Mesenchymal stem cell (in vitro differentiated cells and primary cell): ENCODE measurements at regions not wholly inside any gene's neighbourhood (a gene's known extent, or its start where the extent isn't known, plus 50 kb on each side); places are given as distances from the start of the nearest gene placed in this dataset. TPM values are rescaled to one million over a fixed set of nuclear protein-coding genes. Genes with fewer than 3 reads are reported as not detected.

ENCODE experiments used
- DNase-seq: peaks from one replicate; pipeline ENCODE4 v3.0.0-alpha.2; 2013
- H2AFZ ChIP-seq: one replicate; pipeline ENCODE4 v1.6.1; 2013; ENCODE audit warnings: low read depth, mild to moderate bottlenecking, control low read depth, inconsistent platforms, low read length, moderate library complexity
- H2AK5ac ChIP-seq: 2 replicates; pipeline ENCODE4 v1.6.1; 2013; ENCODE audit warnings: low read length, moderate library complexity, mild to moderate bottlenecking, inconsistent platforms; ENCODE audit not compliant: severe bottlenecking
- H2BK120ac ChIP-seq: one replicate; pipeline ENCODE4 v1.6.1; 2013; ENCODE audit warnings: low read depth, mild to moderate bottlenecking, inconsistent platforms, low read length, moderate library complexity
- H2BK12ac ChIP-seq, 2 experiments: one replicate each; pipeline ENCODE4 v1.6.1; 2013; ENCODE audit warnings: inconsistent platforms in 2 of 2, low read length in 2 of 2, mild to moderate bottlenecking in 2 of 2, moderate library complexity in 2 of 2, control low read depth in 1 of 2
- H2BK15ac ChIP-seq: one replicate; pipeline ENCODE4 v1.6.1; 2013; ENCODE audit warnings: mild to moderate bottlenecking, low read depth, inconsistent platforms; ENCODE audit not compliant: poor library complexity, severe bottlenecking
- H2BK5ac ChIP-seq: 2 replicates; pipeline ENCODE4 v1.6.1; 2013; ENCODE audit warnings: low read depth, mild to moderate bottlenecking, low read length, control low read depth, inconsistent platforms; ENCODE audit not compliant: poor library complexity, severe bottlenecking
- H3K14ac ChIP-seq, 2 experiments: one replicate each; pipeline ENCODE4 v1.6.1; 2013; ENCODE audit warnings: inconsistent platforms in 2 of 2, low read length in 2 of 2, control low read depth in 1 of 2, mild to moderate bottlenecking in 1 of 2, moderate library complexity in 1 of 2
- H3K18ac ChIP-seq, 2 experiments: one replicate each; pipeline ENCODE4 v1.6.1; 2013; ENCODE audit warnings: inconsistent platforms in 2 of 2, low read length in 2 of 2, control low read depth in 1 of 2, low read depth in 1 of 2, mild to moderate bottlenecking in 1 of 2
- H3K23ac ChIP-seq, 2 experiments: one replicate each; pipeline ENCODE4 v1.6.1; 2013; ENCODE audit warnings: inconsistent platforms in 2 of 2, low read length in 2 of 2, mild to moderate bottlenecking in 2 of 2, moderate library complexity in 2 of 2, control low read depth in 1 of 2
- H3K27ac ChIP-seq: 2 replicates; pipeline ENCODE4 v1.5.1; 2013; ENCODE audit warnings: mild to moderate bottlenecking, moderate library complexity, low read length, control low read depth, inconsistent platforms; ENCODE audit not compliant: poor library complexity, severe bottlenecking
- H3K27me3 ChIP-seq, 2 experiments: 2 replicates each; pipeline versions ENCODE4 v1.6.1 to v1.7.0; 2013; ENCODE audit warnings: low read length in 2 of 2, mild to moderate bottlenecking in 2 of 2, moderate library complexity in 2 of 2, control low read depth in 1 of 2, inconsistent platforms in 1 of 2; ENCODE audit not compliant: control insufficient read depth in 1 of 2, insufficient read depth in 1 of 2
- H3K36me3 ChIP-seq, 2 experiments: 2 replicates each; pipeline versions ENCODE4 v1.6.1 to v1.7.0; 2013; ENCODE audit warnings: low read length in 2 of 2, control low read depth in 1 of 2, inconsistent platforms in 1 of 2, low read depth in 1 of 2, mild to moderate bottlenecking in 1 of 2; ENCODE audit not compliant: insufficient read depth in 2 of 2, control insufficient read depth in 1 of 2
- H3K4ac ChIP-seq, 2 experiments: one replicate each; pipeline ENCODE4 v1.6.1; 2013; ENCODE audit warnings: inconsistent platforms in 2 of 2, low read length in 2 of 2, mild to moderate bottlenecking in 2 of 2, moderate library complexity in 2 of 2, control low read depth in 1 of 2, low read depth in 1 of 2
- H3K4me1 ChIP-seq: 2 replicates; pipeline ENCODE4 v1.6.1; 2013; ENCODE audit warnings: low read depth, low read length, control low read depth; ENCODE audit not compliant: control insufficient read depth, insufficient read depth
- H3K4me2 ChIP-seq: 2 replicates; pipeline ENCODE4 v1.6.1; 2013; ENCODE audit warnings: low read length, mild to moderate bottlenecking, inconsistent platforms; ENCODE audit not compliant: poor library complexity, severe bottlenecking
- H3K4me3 ChIP-seq, 2 experiments: 2 replicates each; pipeline versions ENCODE4 v1.5.1 to v1.7.0; 2013; ENCODE audit warnings: low read length in 2 of 2, mild to moderate bottlenecking in 2 of 2, control low read depth in 1 of 2, low read depth in 1 of 2; ENCODE audit not compliant: insufficient read depth in 1 of 2
- H3K79me1 ChIP-seq: replicated peaks from 2 replicates; pipeline ENCODE4 v1.6.1; 2013; ENCODE audit warnings: mild to moderate bottlenecking, control low read depth, low read length, inconsistent platforms; ENCODE audit not compliant: poor library complexity, severe bottlenecking
- H3K9ac ChIP-seq: 2 replicates; pipeline ENCODE4 v1.7.0; 2013; ENCODE audit warnings: mild to moderate bottlenecking, low read length, moderate library complexity
- H3K9me3 ChIP-seq: 2 replicates; pipeline ENCODE4 v1.7.0; 2013; ENCODE audit warnings: mild to moderate bottlenecking, low read length; ENCODE audit not compliant: control insufficient read depth
- H4K8ac ChIP-seq: one replicate; pipeline ENCODE4 v1.6.1; 2013; ENCODE audit warnings: inconsistent platforms, mild to moderate bottlenecking, low read length, moderate library complexity
- H4K91ac ChIP-seq: one replicate; pipeline ENCODE4 v1.6.1; 2013; ENCODE audit warnings: mild to moderate bottlenecking, low read length, inconsistent platforms
- WGBS: methylation state at CpG from one replicate; pipeline ENCODE4 v1.1.7; 2013; ENCODE audit warnings: mixed read lengths; 5-methylcytosine and 5-hydroxymethylcytosine counted together
- small RNA-seq: library from polyadenylated mRNA; stranded (forward); fragments of <200 nt; extraction: miRNeasy Mini kit (QIAGEN cat#:217004); gene quantifications from one replicate; pipeline ENCODE3, GENCODE V24; 2013; ENCODE audit warnings: low read depth

GRCh38 chr9:74443036-74443750, 53.9 kb upstream of the RORB start:
- Histone ChIP-seq H3K23ac (no peak overlapping the region), H3K27ac (no peak overlapping the region), H4K8ac (no peak overlapping the region), H2BK12ac (no peak overlapping the region), H4K91ac (no peak overlapping the region), H3K79me1 (no peaks in the 10 kb centered on the region), H2BK120ac (no peak overlapping the region), H3K9me3 (no peaks in the 10 kb centered on the region), H3K4me1 (no peaks in the 10 kb centered on the region), H3K4ac (no peak overlapping the region), H3K27me3 (no peaks in the 10 kb centered on the region), H3K4me3 (no peak overlapping the region), H3K36me3 (no peaks in the 10 kb centered on the region), H3K4me2 (no peak overlapping the region), H2AK5ac (no peak overlapping the region), H3K9ac (no peak overlapping the region), H3K14ac (no peak overlapping the region), H3K18ac (no peak overlapping the region), H2BK15ac (no peak overlapping the region), H2BK5ac (no peak overlapping the region), H2AFZ (no peak overlapping the region)
- WGBS, result no CpG with 5 or more reads among the region's 2 CpGs
- no peak for DNase-seq

GRCh38 chr9:74444369-74444768, 52.8 kb upstream of the RORB start:
- Histone ChIP-seq H3K79me1 (no peaks in the 10 kb centered on the region), H2BK5ac (no peak overlapping the region), H3K4me1 (no peaks in the 10 kb centered on the region), H3K23ac (no peak overlapping the region), H3K14ac (no peak overlapping the region), H4K8ac (no peak overlapping the region), H3K18ac (no peak overlapping the region), H3K27ac (no peak overlapping the region), H3K4ac (no peak overlapping the region), H2AFZ (no peak overlapping the region), H4K91ac (no peak overlapping the region), H3K4me2 (no peak overlapping the region), H2BK15ac (no peak overlapping the region), H3K4me3 (no peak overlapping the region), H3K9ac (no peak overlapping the region), H2AK5ac (no peak overlapping the region), H3K27me3 (no peaks in the 10 kb centered on the region), H3K36me3 (no peaks in the 10 kb centered on the region), H2BK120ac (no peak overlapping the region), H3K9me3 (no peaks in the 10 kb centered on the region), H2BK12ac (no peak overlapping the region)
- DNase-seq, result no peak
- WGBS, result 87% methylated on average over 3 of the region's 6 CpGs

Small RNAs in the stretch of these regions (small RNA-seq; reads per million reads assigned to genes)
- not detected for gene RNA5SP286
